ENCODE measurements at regions not wholly inside any gene's neighbourhood (a gene's known extent, or its start where the extent isn't known, plus 50 kb on each side); places are given as distances from the start of the nearest gene placed in this dataset.
"Not testable (repeated sequence)": the region's sequence is repeated elsewhere in the genome, so short reads cannot be mapped to it uniquely, and the experiment has no call there.

DNA sequence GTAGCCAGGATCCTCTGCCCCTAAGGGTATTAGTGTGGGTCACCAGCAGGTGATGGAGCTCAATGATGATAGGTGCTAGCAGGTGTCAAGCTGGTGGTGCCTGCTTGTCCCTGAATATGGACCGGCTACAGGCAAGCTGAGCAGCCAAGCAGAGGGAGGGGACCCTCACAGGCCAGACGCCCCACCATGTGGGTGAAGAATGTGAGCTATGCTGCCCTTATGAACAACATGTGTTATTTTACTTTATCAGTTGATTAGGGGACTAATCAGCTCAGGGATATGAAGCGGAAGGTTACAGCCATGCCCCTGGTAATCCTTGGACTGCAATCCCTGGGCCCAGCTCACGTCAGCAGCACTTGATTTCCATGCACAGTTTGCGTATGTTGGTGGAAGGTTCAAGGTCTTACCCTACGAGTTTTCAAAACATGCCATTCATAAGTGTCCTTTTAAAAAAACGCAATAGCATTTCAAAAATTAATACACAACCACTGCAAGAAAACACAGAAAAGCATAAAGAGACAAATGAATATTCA lies 106.0 kb downstream of the CDC7 start:
- Histone ChIP-seq H3K36me3 (ENCODE audit: control insufficient read depth, insufficient read depth, low read length) (no peaks in the 10 kb centered on the region), H3K4me3 (ENCODE audit: low read depth, low read length) (no peak overlapping the region), H3K27me3 (ENCODE audit: control insufficient read depth, insufficient read depth, low read length) (no peaks in the 10 kb centered on the region)
- ChIA-PET POLR2A (no interaction called here), CTCF (no interaction called here)
- TF ChIP-seq, protein P1, sequence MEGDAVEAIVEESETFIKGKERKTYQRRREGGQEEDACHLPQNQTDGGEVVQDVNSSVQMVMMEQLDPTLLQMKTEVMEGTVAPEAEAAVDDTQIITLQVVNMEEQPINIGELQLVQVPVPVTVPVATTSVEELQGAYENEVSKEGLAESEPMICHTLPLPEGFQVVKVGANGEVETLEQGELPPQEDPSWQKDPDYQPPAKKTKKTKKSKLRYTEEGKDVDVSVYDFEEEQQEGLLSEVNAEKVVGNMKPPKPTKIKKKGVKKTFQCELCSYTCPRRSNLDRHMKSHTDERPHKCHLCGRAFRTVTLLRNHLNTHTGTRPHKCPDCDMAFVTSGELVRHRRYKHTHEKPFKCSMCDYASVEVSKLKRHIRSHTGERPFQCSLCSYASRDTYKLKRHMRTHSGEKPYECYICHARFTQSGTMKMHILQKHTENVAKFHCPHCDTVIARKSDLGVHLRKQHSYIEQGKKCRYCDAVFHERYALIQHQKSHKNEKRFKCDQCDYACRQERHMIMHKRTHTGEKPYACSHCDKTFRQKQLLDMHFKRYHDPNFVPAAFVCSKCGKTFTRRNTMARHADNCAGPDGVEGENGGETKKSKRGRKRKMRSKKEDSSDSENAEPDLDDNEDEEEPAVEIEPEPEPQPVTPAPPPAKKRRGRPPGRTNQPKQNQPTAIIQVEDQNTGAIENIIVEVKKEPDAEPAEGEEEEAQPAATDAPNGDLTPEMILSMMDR (IDR thresholded peaks at IDR 0.05; ENCODE audit: insufficient read depth, low read depth, low read length): no peak
- DNase-seq (ENCODE audit: low read depth): no peak

DNA sequence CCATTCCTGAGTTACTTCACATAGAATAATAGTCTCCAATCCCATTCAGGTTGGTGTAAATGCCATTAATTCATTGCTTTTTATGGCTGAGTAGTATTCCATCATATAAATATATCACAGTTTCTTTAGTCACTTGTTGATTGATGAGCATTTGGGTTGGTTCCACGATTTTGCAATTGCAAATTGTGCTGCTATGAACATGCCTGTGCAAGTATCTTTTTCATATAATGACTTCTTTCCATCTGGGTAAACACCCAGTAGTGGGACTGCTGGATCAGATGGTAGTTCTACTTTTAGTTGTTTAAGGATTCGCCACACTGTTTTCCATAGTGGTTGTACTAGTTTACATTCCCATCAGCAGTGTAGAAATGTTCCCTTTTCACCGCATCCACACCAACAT lies 107.0 kb downstream of the CDC7 start:
- H3K27me3 ChIP-seq (ENCODE audit: control insufficient read depth, insufficient read depth, low read length); CTCF ChIA-PET; H3K4me3 ChIP-seq (ENCODE audit: low read depth, low read length); POLR2A ChIA-PET; DNase-seq (ENCODE audit: low read depth); H3K36me3 ChIP-seq (ENCODE audit: control insufficient read depth, insufficient read depth, low read length): not testable (repeated sequence)

DNA sequence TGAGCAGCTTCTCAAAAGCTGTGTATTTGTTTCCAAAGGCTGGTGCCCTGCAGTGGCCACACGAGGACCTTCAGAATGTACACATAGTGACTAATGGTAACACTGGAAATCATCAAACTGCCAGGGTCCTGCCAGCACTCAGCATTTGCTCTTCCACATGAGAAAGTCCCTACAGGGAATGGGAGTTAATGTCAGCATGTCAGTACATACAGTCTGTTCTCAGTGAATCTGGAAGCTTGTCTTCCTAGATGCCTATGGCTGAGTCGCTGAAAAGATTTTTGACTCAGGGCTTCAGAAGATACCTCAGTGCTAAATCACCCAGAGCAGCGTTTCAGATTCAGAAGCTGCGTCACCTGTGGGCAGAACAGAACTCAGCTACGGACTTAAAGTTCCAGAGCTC lies 108.2 kb downstream of the CDC7 start:
- Histone ChIP-seq H3K4me3 (ENCODE audit: low read depth, low read length) (no peak overlapping the region), H3K36me3 (ENCODE audit: control insufficient read depth, insufficient read depth, low read length) (no peaks in the 10 kb centered on the region), H3K27me3 (ENCODE audit: control insufficient read depth, insufficient read depth, low read length) (no peaks in the 10 kb centered on the region)
- TF ChIP-seq, protein P1 (IDR thresholded peaks at IDR 0.05; ENCODE audit: insufficient read depth, low read depth, low read length): no peak
- ChIA-PET CTCF (interaction anchor here (1.2 to 1.4 kb wide), 2 partner anchors 54 to 96 kb away, joined by 4 to 5 read pairs; no protein-coding TSS in a partner anchor), POLR2A (interaction anchor here (0.6 kb wide), 1 partner anchor 21 kb away, joined by 5 read pairs; no protein-coding TSS in a partner anchor)
- DNase-seq (ENCODE audit: low read depth): no peak

DNA sequence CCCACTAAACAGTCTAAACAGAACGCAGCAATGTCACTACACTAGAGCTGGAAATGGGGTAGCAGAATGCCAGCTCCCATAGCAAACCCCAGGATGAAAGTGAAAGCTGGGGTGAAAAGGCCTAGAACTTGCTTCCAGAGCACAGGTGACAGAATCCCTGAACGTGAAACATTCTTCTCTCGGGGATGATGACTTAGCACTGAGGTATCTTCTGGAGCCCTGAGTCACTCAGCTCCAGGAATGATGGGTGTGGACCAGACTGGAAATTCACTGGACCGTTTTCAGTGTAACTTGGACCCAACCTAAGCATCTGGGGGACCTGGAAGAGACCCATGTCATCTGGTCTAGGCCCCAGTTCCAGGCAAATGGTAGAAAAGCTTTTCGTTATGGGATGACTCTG lies 108.9 kb downstream of the CDC7 start:
- no peak overlapping the region for H3K4me3 ChIP-seq (ENCODE audit: low read depth, low read length)
- no peaks in the 10 kb centered on the region for H3K36me3 ChIP-seq (ENCODE audit: control insufficient read depth, insufficient read depth, low read length)
- DNase-seq (ENCODE audit: low read depth): no peak
- H3K27me3 ChIP-seq (ENCODE audit: control insufficient read depth, insufficient read depth, low read length): no peaks in the 10 kb centered on the region
- CTCF ChIA-PET: interaction anchor here (0.9 to 1.4 kb wide), 4 partner anchors 9 to 97 kb away, joined by 3 to 5 read pairs (median 4); no protein-coding TSS in a partner anchor
- TF ChIP-seq, protein P1 (IDR thresholded peaks at IDR 0.05; ENCODE audit: insufficient read depth, low read depth, low read length): no peak
- POLR2A ChIA-PET: no interaction called here

DNA sequence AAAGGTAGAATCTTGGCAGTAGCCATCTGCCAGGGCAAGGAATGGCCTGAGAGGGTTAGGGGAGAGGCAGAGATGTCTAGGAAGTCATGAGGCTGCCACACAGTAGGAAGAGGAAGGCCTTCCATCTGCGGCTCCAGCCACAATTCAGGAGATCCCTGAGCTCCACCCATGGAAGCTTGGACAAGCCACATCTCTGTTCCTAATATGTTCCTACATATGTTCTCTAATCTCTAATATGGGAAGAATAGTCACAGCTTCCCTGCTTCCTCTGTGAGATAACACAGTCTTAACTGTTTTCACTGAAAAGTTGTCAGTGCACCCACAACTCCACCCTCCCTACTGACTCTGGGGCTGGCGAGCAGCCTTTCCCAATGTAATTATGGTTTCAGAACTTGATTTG lies 109.5 kb downstream of the CDC7 start:
- Histone ChIP-seq H3K4me3 (ENCODE audit: low read depth, low read length) (no peak overlapping the region), H3K36me3 (ENCODE audit: control insufficient read depth, insufficient read depth, low read length) (no peaks in the 10 kb centered on the region), H3K27me3 (ENCODE audit: control insufficient read depth, insufficient read depth, low read length) (no peaks in the 10 kb centered on the region)
- POLR2A ChIA-PET: no interaction called here
- DNase-seq (ENCODE audit: low read depth): no peak
- TF ChIP-seq, protein P1 (IDR thresholded peaks at IDR 0.05; ENCODE audit: insufficient read depth, low read depth, low read length): no peak
- CTCF ChIA-PET: interaction anchor here (0.7 to 1.4 kb wide), 5 partner anchors 10 to 97 kb away, joined by 3 to 5 read pairs (median 3); no protein-coding TSS in a partner anchor

DNA sequence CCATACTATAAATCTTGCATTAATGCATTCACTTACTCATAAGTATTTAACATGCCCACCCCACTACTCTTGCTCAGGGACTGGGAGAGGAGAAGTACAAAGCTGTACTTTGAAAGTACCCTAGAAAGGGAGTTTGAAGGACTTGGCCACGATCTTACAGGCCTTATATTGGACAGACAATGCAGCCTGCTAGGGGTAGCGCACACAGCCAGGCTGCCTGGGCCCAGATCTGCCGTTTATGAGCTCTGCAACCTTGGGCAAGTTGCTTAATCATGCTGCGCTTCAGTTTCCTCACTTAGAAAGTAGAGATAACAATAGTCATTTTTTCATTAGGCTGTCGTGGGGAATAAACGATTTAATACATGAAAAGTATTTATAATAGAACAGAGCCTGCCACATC lies 110.1 kb downstream of the CDC7 start:
- POLR2A ChIA-PET: no interaction called here
- Histone ChIP-seq H3K4me3 (ENCODE audit: low read depth, low read length) (no peak overlapping the region), H3K36me3 (ENCODE audit: control insufficient read depth, insufficient read depth, low read length) (no peaks in the 10 kb centered on the region), H3K27me3 (ENCODE audit: control insufficient read depth, insufficient read depth, low read length) (no peaks in the 10 kb centered on the region)
- TF ChIP-seq, protein P1 (IDR thresholded peaks at IDR 0.05; ENCODE audit: insufficient read depth, low read depth, low read length): no peak
- CTCF ChIA-PET: interaction anchor here (0.9 kb wide), 1 partner anchor 10 kb away, joined by 3 read pairs; no protein-coding TSS in a partner anchor
- DNase-seq (ENCODE audit: low read depth): no peak
